Left renal cortex interstitium (tissue), 4 donors: ENCODE measurements at regions not wholly inside any gene's neighbourhood (a gene's known extent, or its start where the extent isn't known, plus 50 kb on each side); places are given as distances from the start of the nearest gene placed in this dataset.

Experiments
- DNase-seq, 4 donors: peaks; one replicate each; pipeline ENCODE4 v3.0.0-alpha.2; 2013; ENCODE audit warnings: low read depth in 4 of 4, low spot score in 2 of 4, missing footprints in 1 of 4

DNA sequence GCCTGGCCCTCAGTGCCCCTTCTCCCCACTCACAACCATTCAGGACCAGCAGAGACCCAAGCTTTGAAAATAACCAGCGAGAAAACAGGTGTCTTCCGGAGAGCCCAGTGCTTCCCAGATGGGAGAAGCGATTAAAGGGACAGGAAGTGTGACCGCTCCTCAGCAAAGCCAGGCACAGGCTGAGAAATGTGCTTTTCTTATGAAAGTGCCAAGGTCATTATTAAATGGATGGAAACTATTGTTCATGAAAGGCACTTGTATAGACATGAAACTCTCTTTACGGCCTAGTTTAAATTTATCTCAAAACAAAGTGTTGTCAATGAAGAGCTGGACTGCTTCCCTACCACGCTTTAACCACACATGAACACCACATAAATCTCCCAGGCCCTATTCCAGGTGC, 210.4 kb downstream of the SPTSSA start:
- no peak for DNase-seq

GRCh38 chr14:34250959-34251358, 211.1 kb downstream of the SPTSSA start:
- no peak for DNase-seq

GRCh38 chr14:34247605-34248004, 214.4 kb downstream of the SPTSSA start:
- DNase-seq = no peak

GRCh38 chr14:34246206-34246605, 215.8 kb downstream of the SPTSSA start:
- DNase-seq = no peak

- DNase-seq = no peak
Measured at GRCh38 chr14:34243401-34243800, 218.6 kb downstream of the SPTSSA start.

- no peak for DNase-seq
Measured at GRCh38 chr14:34243001-34243400, 219.0 kb downstream of the SPTSSA start.

GRCh38 chr14:34241185-34241711, 220.8 kb downstream of the SPTSSA start:
- no peak for DNase-seq

DNA sequence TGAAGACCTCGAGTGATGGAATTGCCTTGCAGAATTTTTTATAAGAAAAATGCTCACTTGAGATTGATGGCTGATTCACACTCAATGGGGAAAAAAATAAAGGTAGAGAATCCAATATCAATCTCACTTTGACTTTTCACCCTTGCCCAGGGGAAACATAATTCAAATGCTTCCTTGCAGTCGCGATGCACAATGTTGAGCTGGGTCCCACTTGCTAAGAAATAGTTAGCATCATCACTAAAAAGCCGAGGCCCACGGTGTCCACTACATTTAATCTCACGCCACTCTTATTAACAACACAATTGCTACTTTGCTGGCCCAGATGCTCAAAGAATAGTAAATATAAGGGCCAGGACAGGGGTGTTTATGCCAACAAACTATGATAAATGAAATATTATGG, 223.4 kb downstream of the SPTSSA start:
- DNase-seq = no peak

GRCh38 chr14:34237677-34238076, 224.4 kb downstream of the SPTSSA start:
- DNase-seq = no peak

GRCh38 chr14:34237081-34237480, 225.0 kb downstream of the SPTSSA start:
- DNase-seq = no peak

DNA sequence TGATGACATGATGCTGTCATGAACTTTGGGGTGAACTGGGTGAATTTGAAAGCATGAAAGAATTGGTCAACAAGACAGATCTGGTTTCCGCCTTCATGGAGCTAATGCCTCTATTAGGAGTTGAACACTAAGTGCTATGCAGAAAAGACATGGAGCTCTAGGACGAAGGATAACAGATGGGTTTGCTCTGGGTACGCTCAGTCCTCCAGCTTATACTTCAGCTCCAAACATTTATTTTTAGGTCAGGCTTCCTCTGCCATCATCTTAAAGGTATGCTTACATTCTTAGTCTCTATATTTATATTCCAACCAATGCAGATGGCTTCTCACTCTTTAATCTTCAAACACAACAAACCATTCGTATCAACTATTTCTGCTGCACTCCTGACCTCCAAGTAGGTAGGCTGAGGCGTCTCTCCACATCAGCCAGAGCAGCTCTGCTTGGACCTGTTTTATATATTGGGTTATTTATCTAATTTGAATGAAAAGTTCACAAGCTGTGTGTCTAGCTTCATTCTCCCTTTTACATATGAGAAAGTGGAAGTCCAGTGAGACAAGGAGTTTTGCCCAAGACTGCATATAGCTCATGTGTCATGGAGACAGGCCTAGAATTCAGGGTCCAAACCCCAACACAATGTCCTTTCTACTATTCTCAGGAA, 226.3 kb downstream of the SPTSSA start:
- no peak for DNase-seq

GRCh38 chr14:34234258-34234657, 227.8 kb downstream of the SPTSSA start:
- no peak for DNase-seq

DNA sequence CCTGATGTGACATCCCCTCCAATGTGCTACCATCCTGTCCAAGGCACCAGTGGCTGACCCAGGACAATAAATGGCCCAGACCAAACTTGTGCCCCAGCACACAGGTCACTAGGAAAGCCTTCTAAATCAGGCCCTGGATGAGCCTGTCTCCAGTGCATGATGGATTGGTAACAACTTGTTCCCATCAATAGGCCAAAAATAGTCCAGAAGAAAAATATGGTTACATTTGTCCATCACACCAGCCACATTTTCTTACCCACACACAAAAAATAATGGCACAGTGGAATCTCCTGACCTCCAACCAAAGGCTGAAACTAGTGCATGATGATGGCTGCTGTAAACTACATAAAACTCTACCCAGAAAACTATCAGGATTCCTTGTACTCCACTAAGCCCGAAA, 228.4 kb downstream of the SPTSSA start:
- no peak for DNase-seq

- DNase-seq = no peak
Measured at GRCh38 chr14:34232790-34233189, 229.2 kb downstream of the SPTSSA start.

DNA sequence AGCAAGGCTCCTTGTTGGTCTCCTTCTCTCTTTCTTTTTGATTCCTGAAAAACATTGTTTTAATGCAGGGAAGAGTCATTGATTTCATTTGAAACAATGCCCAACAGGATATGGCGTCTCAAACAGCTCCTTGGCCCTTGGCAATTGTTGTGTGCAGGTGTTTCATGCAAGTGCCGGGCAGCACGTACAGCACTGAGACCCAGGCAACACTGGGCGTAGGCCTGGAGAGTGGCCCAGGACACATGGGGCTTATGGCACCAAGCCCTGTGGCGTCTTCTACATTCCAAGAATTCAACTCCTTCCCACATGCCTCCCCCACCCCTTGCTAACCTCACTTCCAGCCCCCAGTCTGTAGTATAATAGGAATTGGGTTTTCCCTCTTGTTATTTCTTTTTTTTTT, 230.4 kb downstream of the SPTSSA start:
- no peak for DNase-seq

DNA sequence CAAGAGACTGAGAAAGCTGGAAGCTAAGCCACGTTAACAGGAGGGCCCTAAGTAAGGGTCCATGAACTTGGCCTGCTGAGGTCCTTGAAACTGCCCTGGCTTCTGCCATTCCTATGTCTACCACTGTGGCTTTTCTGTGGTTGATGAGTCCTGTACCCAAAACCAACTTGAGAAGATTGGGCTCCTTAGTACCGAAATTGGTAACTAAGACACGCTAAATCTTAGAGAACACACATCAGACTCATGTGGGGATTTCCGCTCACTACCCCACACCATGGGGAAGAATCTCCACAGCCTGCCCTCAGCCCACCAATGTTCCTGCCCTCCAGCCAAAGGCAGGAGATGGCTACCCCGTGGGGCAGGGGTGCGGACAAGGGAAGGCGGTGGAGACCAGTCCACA, 232.9 kb downstream of the SPTSSA start:
- DNase-seq = no peak

DNA sequence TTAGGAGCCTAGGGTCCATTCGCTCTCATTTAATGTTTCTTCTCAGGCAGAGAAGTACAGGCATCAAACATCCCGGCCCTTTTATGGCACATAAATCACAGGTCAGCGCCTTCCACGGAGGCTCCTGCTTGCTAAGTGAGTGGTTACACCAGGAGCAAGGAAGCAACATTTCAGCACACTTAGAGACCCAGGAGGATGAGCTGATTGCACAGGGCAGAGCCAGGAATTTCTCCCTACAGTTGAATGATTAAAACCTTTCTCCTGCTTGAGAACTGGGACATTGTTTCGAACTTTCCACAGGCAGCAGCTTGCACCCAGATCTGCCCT, 233.4 kb downstream of the SPTSSA start:
- no peak for DNase-seq

GRCh38 chr14:34227834-34228649, 234.0 kb downstream of the SPTSSA start:
- peak in 3 of 4 donors; percentile 29 to 70 (median 56) for DNase-seq

DNA sequence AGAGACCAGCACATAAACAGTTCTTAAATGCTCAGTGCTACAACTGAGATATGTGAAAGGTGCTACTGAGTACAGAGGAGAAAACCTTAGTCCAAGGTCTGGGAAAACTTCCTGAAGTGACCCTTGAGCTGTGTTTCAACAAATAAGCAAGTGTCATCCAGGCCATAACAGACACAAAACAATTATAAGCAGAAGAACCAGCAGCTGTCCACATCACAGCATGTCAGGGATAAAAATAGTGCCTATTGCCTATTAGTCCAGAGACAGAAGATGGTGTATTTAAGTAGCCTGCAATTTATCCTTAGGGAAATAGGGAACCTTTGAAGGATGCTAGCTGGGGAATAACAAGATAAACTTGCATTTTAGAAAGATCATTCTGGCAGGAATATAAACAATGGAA, 237.8 kb downstream of the SPTSSA start:
- DNase-seq = no peak

DNA sequence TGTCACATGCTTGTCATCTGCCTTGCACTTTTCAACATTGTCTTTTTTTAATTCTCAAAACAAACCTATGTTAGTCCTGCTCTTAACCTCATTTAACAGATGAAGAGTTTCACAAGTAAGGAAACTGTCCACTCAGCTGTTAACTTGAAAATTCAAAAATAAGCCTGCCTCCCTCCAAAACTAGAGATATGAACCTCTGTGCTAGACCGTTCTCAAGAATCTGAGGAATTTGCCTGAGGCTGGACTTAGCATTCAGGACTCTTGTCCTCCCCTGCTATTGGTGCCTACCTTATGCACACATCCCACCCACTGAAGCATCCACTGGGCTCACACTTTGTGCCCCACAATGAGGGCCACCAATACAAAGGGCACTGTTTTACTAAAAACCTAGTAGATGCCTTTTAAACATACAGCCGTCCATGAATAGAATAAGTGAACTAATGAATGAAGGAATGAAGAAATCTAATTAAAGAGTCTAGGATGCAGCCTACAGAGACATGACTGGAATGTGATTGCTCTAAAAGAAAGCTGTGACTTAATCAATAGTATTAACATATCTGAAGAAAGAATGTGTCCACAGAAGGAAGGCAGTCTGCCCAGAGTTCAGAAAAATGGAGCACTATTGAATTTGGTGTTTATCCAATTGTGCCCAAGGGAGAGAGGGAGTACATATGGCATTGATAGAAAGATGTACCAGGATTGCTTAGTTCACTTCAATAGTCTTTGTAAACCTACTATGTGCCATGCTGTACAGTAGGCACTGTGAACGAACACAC, 238.5 kb downstream of the SPTSSA start:
- DNase-seq = no peak

DNA sequence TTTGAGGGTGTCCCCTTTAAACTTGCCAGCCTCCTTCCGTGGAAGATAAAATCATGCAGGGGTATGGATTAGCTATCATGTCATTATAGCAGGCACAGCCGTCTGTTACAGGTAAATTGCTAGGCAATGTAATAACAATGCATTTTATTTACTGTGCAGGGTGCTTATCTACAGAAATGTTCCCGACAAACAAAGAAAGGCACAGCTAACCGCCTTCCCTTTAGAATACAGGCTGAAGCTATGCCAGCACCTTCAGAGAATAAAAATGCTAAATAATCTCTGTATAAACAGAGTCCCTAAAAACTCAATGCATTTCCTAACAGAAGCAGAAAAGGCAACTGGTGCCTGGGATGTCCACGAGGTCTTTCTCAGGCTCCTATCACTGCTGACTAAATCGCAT, 239.2 kb downstream of the SPTSSA start:
- no peak for DNase-seq
